H1 (cell line): ENCODE measurements at regions not wholly inside any gene's neighbourhood (a gene's known extent, or its start where the extent isn't known, plus 50 kb on each side); places are given as distances from the start of the nearest gene placed in this dataset.

Experiments
- CTCF ChIA-PET: fragments of 300-600 bp; sonication (Branson Sonifier 250); formaldehyde crosslinking; loops from one replicate; lab custom pipeline; 2021; ENCODE audit not compliant: partially characterized antibody; lab: Charles Lee
- POLR2A ChIA-PET: fragments of 300-600 bp; sonication (Branson Sonifier 250); formaldehyde crosslinking; loops from one replicate; lab custom pipeline; 2021; ENCODE audit warnings: inconsistent platforms; ENCODE audit not compliant: partially characterized antibody; lab: Charles Lee
- DNase-seq, 2 experiments: peaks; one replicate each; pipeline versions ENCODE4 v3.0.0 to v3.0.0-alpha.2; 2010 to 2022; ENCODE audit warnings: low spot score in 2 of 2, low read depth in 1 of 2, mixed read lengths in 1 of 2
- FAIRE-seq: peaks from 2 replicates; lab custom pipeline; 2011; peaks lifted over from hg19 to GRCh38; lab: Jason Lieb, UNC
- H2AFZ ChIP-seq: 2 replicates; pipeline ENCODE4 v1.8.1; 2012; ENCODE audit warnings: low read length, inconsistent platforms
- H2AK5ac ChIP-seq: 2 replicates; pipeline ENCODE4 v1.6.1; 2013; ENCODE audit warnings: low read depth, low read length
- H2BK120ac ChIP-seq: replicated peaks from 2 replicates; pipeline ENCODE3; 2013; ENCODE audit warnings: low read depth, low read length, inconsistent platforms
- H2BK12ac ChIP-seq: 2 replicates; pipeline ENCODE4 v1.6.1; 2013; ENCODE audit warnings: low read depth, low read length
- H2BK15ac ChIP-seq: 2 replicates; pipeline ENCODE4 v1.6.1; 2013; ENCODE audit warnings: low read length
- H2BK20ac ChIP-seq: 2 replicates; pipeline ENCODE4 v1.6.1; 2013; ENCODE audit warnings: low read length
- H2BK5ac ChIP-seq: 2 replicates; pipeline ENCODE4 v1.6.1; 2013; ENCODE audit warnings: low read depth, low read length
- H3K14ac ChIP-seq: 2 replicates; pipeline ENCODE4 v1.6.1; 2013; ENCODE audit warnings: inconsistent platforms; ENCODE audit not compliant: insufficient read length
- H3K18ac ChIP-seq: 2 replicates; pipeline ENCODE4 v1.6.1; 2013; ENCODE audit warnings: low read length; ENCODE audit errors: extremely low read depth
- H3K23ac ChIP-seq: 2 replicates; pipeline ENCODE4 v1.6.1; 2013; ENCODE audit warnings: inconsistent platforms; ENCODE audit not compliant: insufficient read length
- H3K23me2 ChIP-seq: 2 replicates; pipeline ENCODE4 v1.6.1; 2013; ENCODE audit warnings: low read depth, low read length
- H3K27ac ChIP-seq: 2 replicates; pipeline ENCODE4 v1.6.1; 2011; ENCODE audit warnings: low read depth, low read length, inconsistent platforms
- H3K27me3 ChIP-seq, 4 experiments: replicated peaks in 1 of 4; 1 replicate in 1 of 4; 2 replicates in 3 of 4; pipeline versions ENCODE4 v1.6.1 to v1.8.1; 2011 to 2013; ENCODE audit warnings: low read length in 3 of 4, mild to moderate bottlenecking in 3 of 4, inconsistent platforms in 2 of 4, mixed read lengths in 2 of 4, moderate library complexity in 1 of 4; ENCODE audit not compliant: control insufficient read depth in 3 of 4, insufficient read depth in 3 of 4; ENCODE audit errors: extremely low read depth in 1 of 4
- H3K36me3 ChIP-seq, 4 experiments: 2 replicates each; pipeline versions ENCODE4 v1.6.1 to v1.8.1; 2011 to 2013; ENCODE audit warnings: mild to moderate bottlenecking in 4 of 4, low read length in 3 of 4, moderate library complexity in 2 of 4, control low read depth in 1 of 4, inconsistent platforms in 1 of 4; ENCODE audit not compliant: insufficient read depth in 4 of 4, control insufficient read depth in 2 of 4
- H3K4ac ChIP-seq: replicated peaks from 2 replicates; pipeline ENCODE3; 2013; ENCODE audit warnings: low read length, low read depth, mixed read lengths, inconsistent platforms; ENCODE audit not compliant: insufficient read length
- H3K4me1 ChIP-seq, 4 experiments: replicated peaks in 1 of 4; 1 replicate in 1 of 4; 2 replicates in 3 of 4; pipeline versions ENCODE4 v1.6.1 to v1.8.1; 2011 to 2013; ENCODE audit warnings: low read length in 3 of 4, inconsistent platforms in 2 of 4, mixed read lengths in 1 of 4; ENCODE audit not compliant: insufficient read depth in 4 of 4, control insufficient read depth in 3 of 4
- H3K4me2 ChIP-seq, 2 experiments: 2 replicates each; pipeline versions ENCODE4 v1.6.1 to v1.8.1; 2011 to 2013; ENCODE audit warnings: low read depth in 2 of 2, low read length in 2 of 2, control low read depth in 1 of 2, inconsistent platforms in 1 of 2, mild to moderate bottlenecking in 1 of 2; ENCODE audit not compliant: insufficient read depth in 1 of 2
- H3K4me3 ChIP-seq, 4 experiments: fragments of 200-600, 300-600 bp in 1 of 4; sonication (generic), shearing (Covaris generic), sonication (Bioruptor Twin) in 1 of 4; 2 replicates each; pipeline versions ENCODE4 v1.5.1 to v1.8.1; 2011 to 2016; ENCODE audit warnings: low read length in 4 of 4, low read depth in 3 of 4, control low read depth in 2 of 4, inconsistent platforms in 2 of 4, mild to moderate bottlenecking in 2 of 4, mixed read lengths in 1 of 4, moderate library complexity in 1 of 4; ENCODE audit not compliant: insufficient read depth in 2 of 4; ENCODE audit errors: extremely low read depth in 1 of 4
- H3K56ac ChIP-seq: replicated peaks from 2 replicates; pipeline ENCODE3; 2013; ENCODE audit warnings: low read depth, mild to moderate bottlenecking, mixed read lengths, low read length, inconsistent platforms; ENCODE audit not compliant: insufficient read length
- H3K79me1 ChIP-seq: 2 replicates; pipeline ENCODE4 v1.6.1; 2013; ENCODE audit warnings: low read depth, low read length, control low read depth
- H3K79me2 ChIP-seq, 2 experiments: 2 replicates each; pipeline versions ENCODE4 v1.6.1 to v1.8.1; 2012 to 2013; ENCODE audit warnings: low read length in 2 of 2, mild to moderate bottlenecking in 2 of 2, inconsistent platforms in 1 of 2; ENCODE audit not compliant: insufficient read depth in 2 of 2, control insufficient read depth in 1 of 2
- H3K9ac ChIP-seq, 4 experiments: replicated peaks in 1 of 4; 1 replicate in 1 of 4; 2 replicates in 3 of 4; pipeline versions ENCODE4 v1.6.1 to v1.8.1; 2011 to 2013; ENCODE audit warnings: low read depth in 3 of 4, low read length in 3 of 4, control low read depth in 2 of 4, mild to moderate bottlenecking in 2 of 4, moderate library complexity in 2 of 4, inconsistent platforms in 1 of 4; ENCODE audit errors: extremely low read depth in 1 of 4
- H3K9me3 ChIP-seq, 2 experiments: 2 replicates each; pipeline versions ENCODE4 v1.6.1 to v1.8.1; 2012 to 2013; ENCODE audit warnings: mild to moderate bottlenecking in 2 of 2, moderate library complexity in 2 of 2, control low read depth in 1 of 2, inconsistent platforms in 1 of 2, low read depth in 1 of 2, low read length in 1 of 2, mixed read lengths in 1 of 2; ENCODE audit not compliant: insufficient read depth in 2 of 2
- H4K20me1 ChIP-seq, 2 experiments: replicated peaks in 1 of 2; 2 replicates each; pipeline versions ENCODE3 to v1.8.1; 2011 to 2013; ENCODE audit warnings: inconsistent platforms in 2 of 2, low read length in 2 of 2, mild to moderate bottlenecking in 1 of 2; ENCODE audit not compliant: insufficient read depth in 2 of 2, control insufficient read depth in 1 of 2
- H4K5ac ChIP-seq: 2 replicates; pipeline ENCODE4 v1.6.1; 2013; ENCODE audit warnings: low read length, low read depth, mixed read lengths, inconsistent platforms; ENCODE audit not compliant: insufficient read length
- H4K8ac ChIP-seq: 2 replicates; pipeline ENCODE4 v1.8.0; 2013; ENCODE audit warnings: mild to moderate bottlenecking, moderate library complexity, low read length, inconsistent platforms; ENCODE audit not compliant: insufficient read depth; ENCODE audit errors: extremely low read depth
- H4K91ac ChIP-seq: replicated peaks from 2 replicates; pipeline ENCODE3; 2013; ENCODE audit warnings: low read length, mixed read lengths, inconsistent platforms; ENCODE audit not compliant: insufficient read length
- BACH1 ChIP-seq: IDR thresholded peaks from 2 replicates; pipeline ENCODE4 v1.6.1; 2012; ENCODE audit warnings: low read length, improper control_type of control experiment
- CTBP2 ChIP-seq: IDR thresholded peaks from 2 replicates; pipeline ENCODE4 v1.7.0; 2011; ENCODE audit warnings: borderline replicate concordance, mild to moderate bottlenecking, moderate library complexity, mixed read lengths, low read length; ENCODE audit not compliant: insufficient read depth, insufficient read length
- EP300 ChIP-seq, 2 experiments: IDR thresholded peaks; 1 replicate in 1 of 2; 2 replicates in 1 of 2; pipeline ENCODE4 v1.6.1; 2011 to 2012; ENCODE audit warnings: low read depth in 2 of 2, low read length in 2 of 2, mild to moderate bottlenecking in 2 of 2, borderline replicate concordance in 1 of 2, inconsistent platforms in 1 of 2, moderate library complexity in 1 of 2
- MAFK ChIP-seq: IDR thresholded peaks from 2 replicates; pipeline ENCODE4 v1.6.1; 2012; ENCODE audit warnings: low read depth, mild to moderate bottlenecking, improper control_type of control experiment, low read length
- POU5F1 ChIP-seq: IDR thresholded peaks from 2 replicates; pipeline ENCODE4 v1.6.1; 2011; ENCODE audit warnings: low read depth, mild to moderate bottlenecking, low read length, moderate library complexity
- RNF2 ChIP-seq: fragments of 200-900, 300-1000 bp; sonication (generic); IDR thresholded peaks from 2 replicates; pipeline ENCODE4 v1.7.1; 2016; ENCODE audit warnings: borderline replicate concordance, low read depth, mild to moderate bottlenecking, antibody characterized with exemption, low read length; ENCODE audit not compliant: poor library complexity, severe bottlenecking; ENCODE audit errors: missing control alignments
- RXRA ChIP-seq: IDR thresholded peaks from 2 replicates; pipeline ENCODE4 v1.6.1; 2011; ENCODE audit warnings: low read depth, mild to moderate bottlenecking, low read length, moderate library complexity; ENCODE audit not compliant: insufficient read depth
- SIN3A ChIP-seq, 2 experiments: IDR thresholded peaks in 1 of 2; conservative IDR thresholded peaks in 1 of 2; 2 replicates each; pipeline ENCODE4 v1.6.1; 2011 to 2012; ENCODE audit warnings: low read length in 2 of 2, improper control_type of control experiment in 1 of 2, low read depth in 1 of 2, mild to moderate bottlenecking in 1 of 2
- SIX5 ChIP-seq: IDR thresholded peaks from 2 replicates; pipeline ENCODE4 v1.6.1; 2011; ENCODE audit warnings: mild to moderate bottlenecking, low read depth, low read length
- SP1 ChIP-seq: IDR thresholded peaks from 2 replicates; pipeline ENCODE4 v1.6.1; 2011; ENCODE audit warnings: low read depth, low read length
- TAF1 ChIP-seq: IDR thresholded peaks from 2 replicates; pipeline ENCODE4 v1.6.1; 2011; ENCODE audit warnings: mild to moderate bottlenecking, low read depth, low read length
- TBP ChIP-seq: IDR thresholded peaks from 2 replicates; pipeline ENCODE4 v1.6.1; 2011; ENCODE audit warnings: low read depth, low read length, improper control_type of control experiment
- TF ChIP-seq, protein P1 (sequence below): IDR thresholded peaks from 2 replicates; pipeline ENCODE4 v1.6.1; 2012; ENCODE audit warnings: low read length, inconsistent platforms

DNA sequence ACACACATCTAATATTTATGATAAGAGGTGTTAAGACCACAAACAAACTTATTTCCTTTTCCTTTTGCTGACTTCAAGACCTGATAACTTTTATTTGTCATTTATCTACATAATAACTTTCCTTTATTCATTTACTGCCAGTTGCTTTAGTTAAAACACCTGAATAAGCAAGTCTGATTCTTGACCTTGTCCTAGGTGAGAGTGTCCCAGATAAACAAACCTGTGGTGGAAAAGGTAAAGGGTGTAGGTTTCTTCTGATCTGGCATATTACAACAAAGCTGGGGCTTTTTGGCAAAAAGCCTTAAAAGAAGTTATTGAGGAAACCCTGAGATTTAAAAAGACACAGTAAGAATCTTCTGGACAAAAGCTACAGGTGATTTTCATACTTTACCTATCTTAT is 191.5 kb downstream of the ZBBX start:
- Histone ChIP-seq H3K36me3 (no peaks in the 10 kb centered on the region), H3K4ac (no peak overlapping the region), H2AFZ (no peak overlapping the region), H3K79me1 (no peaks in the 10 kb centered on the region), H3K4me1 (no peaks in the 10 kb centered on the region), H3K4me2 (no peak overlapping the region), H3K56ac (no peak overlapping the region), H3K27me3 (no peaks in the 10 kb centered on the region), H3K9me3 (no peaks in the 10 kb centered on the region), H2BK120ac (no peak overlapping the region), H2AK5ac (no peak overlapping the region), H3K27ac (no peak overlapping the region), H3K23me2 (no peaks in the 10 kb centered on the region), H3K9ac (no peak overlapping the region), H3K79me2 (no peaks in the 10 kb centered on the region), H4K20me1 (no peaks in the 10 kb centered on the region), H2BK5ac (no peak overlapping the region), H2BK15ac (no peak overlapping the region), H4K5ac (no peak overlapping the region), H2BK12ac (no peak overlapping the region), H3K4me3 (no peak overlapping the region), H3K14ac (no peak overlapping the region), H2BK20ac (no peak overlapping the region), H3K23ac (no peak overlapping the region), H4K91ac (no peak overlapping the region), H4K8ac (no peak overlapping the region), H3K18ac (no peak overlapping the region)
- DNase-seq (no peak), FAIRE-seq (no peak)
- ChIA-PET CTCF (no interaction called here), POLR2A (no interaction called here)
- TF ChIP-seq SIN3A (conservative IDR thresholded peaks at IDR 0.05 in 1 of 2, IDR thresholded peaks at IDR 0.05 in 1 of 2; ENCODE audit: low read depth in 1 of 2, low read length in 2 of 2) = no peak
- TF ChIP-seq RNF2 = no peak
- no peak for TF ChIP-seq SIX5
- no peak for TF ChIP-seq CTBP2
- no peak for TF ChIP-seq SP1
- no peak for TF ChIP-seq RXRA
- no peak for TF ChIP-seq TAF1
- TF ChIP-seq BACH1 = no peak
- TF ChIP-seq EP300 (IDR thresholded peaks at IDR 0.05; ENCODE audit: borderline replicate concordance in 1 of 2, low read depth in 2 of 2, low read length in 2 of 2) = no peak
- TF ChIP-seq, protein P1, sequence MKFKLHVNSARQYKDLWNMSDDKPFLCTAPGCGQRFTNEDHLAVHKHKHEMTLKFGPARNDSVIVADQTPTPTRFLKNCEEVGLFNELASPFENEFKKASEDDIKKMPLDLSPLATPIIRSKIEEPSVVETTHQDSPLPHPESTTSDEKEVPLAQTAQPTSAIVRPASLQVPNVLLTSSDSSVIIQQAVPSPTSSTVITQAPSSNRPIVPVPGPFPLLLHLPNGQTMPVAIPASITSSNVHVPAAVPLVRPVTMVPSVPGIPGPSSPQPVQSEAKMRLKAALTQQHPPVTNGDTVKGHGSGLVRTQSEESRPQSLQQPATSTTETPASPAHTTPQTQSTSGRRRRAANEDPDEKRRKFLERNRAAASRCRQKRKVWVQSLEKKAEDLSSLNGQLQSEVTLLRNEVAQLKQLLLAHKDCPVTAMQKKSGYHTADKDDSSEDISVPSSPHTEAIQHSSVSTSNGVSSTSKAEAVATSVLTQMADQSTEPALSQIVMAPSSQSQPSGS = no peak
- no peak for TF ChIP-seq TBP
- TF ChIP-seq POU5F1 = no peak
- no peak for TF ChIP-seq MAFK
